Activated T-helper 2 cell treated with anti-CD3 and anti-CD28 coated beads, Interferon-gamma antibody, Interleukin-2, Interleukin-4, amounts not matched to agents 10 μg/mL and 5 μg/mL and 100 μg/mL, durations not matched to agents 14 hours and 24 hours and 36 hours (primary cell): ENCODE measurements at regions not wholly inside any gene's neighbourhood (a gene's known extent, or its start where the extent isn't known, plus 50 kb on each side); places are given as distances from the start of the nearest gene placed in this dataset.

Experiments used
- DNase-seq: peaks from one replicate; pipeline ENCODE4 v3.0.0; 2021; ENCODE audit warnings: low spot score
- H3K27ac Mint-ChIP-seq: one replicate; pipeline ENCODE4 v1.8.0; 2021; ENCODE audit warnings: mixed read lengths
- H3K27me3 Mint-ChIP-seq: one replicate; pipeline ENCODE4 v1.8.0; 2021; ENCODE audit warnings: low read depth, mixed read lengths
- H3K36me3 Mint-ChIP-seq: one replicate; pipeline ENCODE4 v1.8.0; 2021; ENCODE audit warnings: low read depth, mixed read lengths
- H3K4me1 Mint-ChIP-seq: one replicate; pipeline ENCODE4 v1.8.0; 2021; ENCODE audit warnings: low read depth, mixed read lengths
- H3K4me3 Mint-ChIP-seq: one replicate; pipeline ENCODE4 v1.8.0; 2021; ENCODE audit warnings: low read depth, mild to moderate bottlenecking, moderate library complexity, mixed read lengths
- H3K9me3 Mint-ChIP-seq: one replicate; pipeline ENCODE4 v1.8.0; 2021; ENCODE audit warnings: mixed read lengths
- intact Hi-C: fragments of 100-400 bp; cut with micrococcal nuclease; formaldehyde crosslinking; loops from one replicate; pipeline ENCODE4 v1.15.1; 2023

- no peak for DNase-seq
- Mint-ChIP-seq H3K27me3 (peaks cover 6% of the 10 kb centered on the region), H3K27ac (no peak overlapping the region), H3K36me3 (no peaks in the 10 kb centered on the region), H3K4me3 (no peak overlapping the region), H3K9me3 (no peaks in the 10 kb centered on the region), H3K4me1 (no peaks in the 10 kb centered on the region)
- intact Hi-C loops, result no loop called here
Observed at GRCh38 chr20:50251383-50251748, 60.7 kb downstream of the CEBPB start.

GRCh38 chr20:50251992-50252511 lies 61.4 kb downstream of the CEBPB start:
- Mint-ChIP-seq H3K36me3 (no peaks in the 10 kb centered on the region), H3K27ac (no peak overlapping the region), H3K4me3 (no peak overlapping the region), H3K27me3 (peaks cover 6% of the 10 kb centered on the region), H3K9me3 (no peaks in the 10 kb centered on the region), H3K4me1 (no peaks in the 10 kb centered on the region)
- no peak for DNase-seq
- intact Hi-C loops, result no loop called here

GRCh38 chr20:50252701-50253100 lies 62.1 kb downstream of the CEBPB start:
- H3K4me3 Mint-ChIP-seq, result no peak overlapping the region
- no peaks in the 10 kb centered on the region for H3K36me3 Mint-ChIP-seq
- DNase-seq, result no peak
- no peak overlapping the region for H3K27ac Mint-ChIP-seq
- intact Hi-C loops, result no loop called here
- H3K9me3 Mint-ChIP-seq, result no peaks in the 10 kb centered on the region
- peaks cover 7% of the 10 kb centered on the region for H3K27me3 Mint-ChIP-seq
- no peaks in the 10 kb centered on the region for H3K4me1 Mint-ChIP-seq

GRCh38 chr20:50253101-50253500 lies 62.5 kb downstream of the CEBPB start:
- no peaks in the 10 kb centered on the region for H3K4me1 Mint-ChIP-seq
- no peaks in the 10 kb centered on the region for H3K9me3 Mint-ChIP-seq
- no peak for DNase-seq
- no peak overlapping the region for H3K27ac Mint-ChIP-seq
- H3K4me3 Mint-ChIP-seq, result no peak overlapping the region
- H3K36me3 Mint-ChIP-seq, result no peaks in the 10 kb centered on the region
- peaks cover 7% of the 10 kb centered on the region for H3K27me3 Mint-ChIP-seq
- intact Hi-C loops, result no loop called here

- Mint-ChIP-seq H3K4me3 (no peak overlapping the region), H3K27me3 (peaks cover 7% of the 10 kb centered on the region), H3K36me3 (no peaks in the 10 kb centered on the region), H3K4me1 (peaks cover 2% of the 10 kb centered on the region), H3K9me3 (no peaks in the 10 kb centered on the region), H3K27ac (no peak overlapping the region)
- intact Hi-C loops, result no loop called here
- no peak for DNase-seq
Observed at GRCh38 chr20:50254466-50255079, 63.9 kb downstream of the CEBPB start.

- Mint-ChIP-seq H3K4me3 (no peak overlapping the region), H3K9me3 (no peaks in the 10 kb centered on the region), H3K27ac (no peak overlapping the region), H3K27me3 (peaks cover 7% of the 10 kb centered on the region), H3K36me3 (no peaks in the 10 kb centered on the region), H3K4me1 (peaks cover 10% of the 10 kb centered on the region)
- no peak for DNase-seq
- intact Hi-C loops, result no loop called here
Observed at GRCh38 chr20:50256577-50256976, 65.9 kb downstream of the CEBPB start.

- no peaks in the 10 kb centered on the region for H3K36me3 Mint-ChIP-seq
- no peak overlapping the region for H3K4me3 Mint-ChIP-seq
- H3K4me1 Mint-ChIP-seq, result peaks cover 10% of the 10 kb centered on the region
- peaks cover 7% of the 10 kb centered on the region for H3K27me3 Mint-ChIP-seq
- intact Hi-C loops, result no loop called here
- H3K9me3 Mint-ChIP-seq, result no peaks in the 10 kb centered on the region
- no peak overlapping the region for H3K27ac Mint-ChIP-seq
- no peak for DNase-seq
Observed at GRCh38 chr20:50257860-50258259, 67.2 kb downstream of the CEBPB start.

- intact Hi-C loops, result no loop called here
- no peaks in the 10 kb centered on the region for H3K9me3 Mint-ChIP-seq
- no peak overlapping the region for H3K4me3 Mint-ChIP-seq
Observed at GRCh38 chr20:50258790-50259483, 68.3 kb downstream of the CEBPB start.

GRCh38 chr20:50259705-50260478 lies 69.3 kb downstream of the CEBPB start:
- H3K27ac Mint-ChIP-seq, result no peak overlapping the region
- H3K4me3 Mint-ChIP-seq, result no peak overlapping the region
- peaks cover 3% of the 10 kb centered on the region for H3K27me3 Mint-ChIP-seq
- intact Hi-C loops, result no loop called here
- no peaks in the 10 kb centered on the region for H3K9me3 Mint-ChIP-seq
- no peak for DNase-seq
- peaks cover 10% of the 10 kb centered on the region for H3K4me1 Mint-ChIP-seq
- H3K36me3 Mint-ChIP-seq, result no peaks in the 10 kb centered on the region

More at GRCh38 chr20:50258790-50259483, 68.3 kb downstream of the CEBPB start:
- DNase-seq, result no peak
- Mint-ChIP-seq H3K27me3 (peaks cover 6% of the 10 kb centered on the region), H3K27ac (no peak overlapping the region), H3K4me1 (peaks cover 10% of the 10 kb centered on the region), H3K36me3 (no peaks in the 10 kb centered on the region)

- Mint-ChIP-seq H3K4me1 (peaks cover 14% of the 10 kb centered on the region), H3K4me3 (no peak overlapping the region), H3K36me3 (no peaks in the 10 kb centered on the region), H3K27me3 (peaks cover 3% of the 10 kb centered on the region), H3K9me3 (no peaks in the 10 kb centered on the region), H3K27ac (peak overlapping the region; percentile 51)
- no peak for DNase-seq
- intact Hi-C loops, result no loop called here
Observed at GRCh38 chr20:50260479-50261221, 70.0 kb downstream of the CEBPB start.

GRCh38 chr20:50261471-50262212 lies 71.0 kb downstream of the CEBPB start:
- intact Hi-C loops, result no loop called here
- H3K4me1 Mint-ChIP-seq, result peaks cover 16% of the 10 kb centered on the region
- no peak overlapping the region for H3K4me3 Mint-ChIP-seq
- H3K27me3 Mint-ChIP-seq, result peaks cover 1% of the 10 kb centered on the region
- H3K36me3 Mint-ChIP-seq, result no peaks in the 10 kb centered on the region
- no peaks in the 10 kb centered on the region for H3K9me3 Mint-ChIP-seq
- DNase-seq, result no peak
- no peak overlapping the region for H3K27ac Mint-ChIP-seq

GRCh38 chr20:50263831-50264230 lies 73.2 kb downstream of the CEBPB start:
- Mint-ChIP-seq H3K27me3 (no peaks in the 10 kb centered on the region), H3K27ac (no peak overlapping the region), H3K4me3 (no peak overlapping the region), H3K9me3 (no peaks in the 10 kb centered on the region), H3K36me3 (no peaks in the 10 kb centered on the region), H3K4me1 (peaks cover 16% of the 10 kb centered on the region)
- DNase-seq, result no peak
- intact Hi-C loops, result no loop called here
